Esophagus squamous epithelium (tissue), 4 donors: ENCODE measurements at regions not wholly inside any gene's neighbourhood (a gene's known extent, or its start where the extent isn't known, plus 50 kb on each side); places are given as distances from the start of the nearest gene placed in this dataset.

ENCODE experiments used
- POLR2A ChIP-seq, 4 donors: fragments of 450-650 bp; IDR thresholded peaks; one replicate each; pipeline ENCODE4 v1.6.1; 2017; ENCODE audit warnings: antibody characterized with exemption in 4 of 4, mild to moderate bottlenecking in 4 of 4, moderate library complexity in 3 of 4
- TF ChIP-seq, protein P1 (sequence below), 6 experiments: fragments of 450-650 bp in 4 of 6; fragments of 200-600 bp in 2 of 6; sonication (generic) in 2 of 6; IDR thresholded peaks; one replicate each; pipeline ENCODE4 v1.5.1; 2016 to 2019; ENCODE audit warnings: antibody characterized with exemption in 6 of 6, mild to moderate bottlenecking in 4 of 6, moderate library complexity in 4 of 6

DNA sequence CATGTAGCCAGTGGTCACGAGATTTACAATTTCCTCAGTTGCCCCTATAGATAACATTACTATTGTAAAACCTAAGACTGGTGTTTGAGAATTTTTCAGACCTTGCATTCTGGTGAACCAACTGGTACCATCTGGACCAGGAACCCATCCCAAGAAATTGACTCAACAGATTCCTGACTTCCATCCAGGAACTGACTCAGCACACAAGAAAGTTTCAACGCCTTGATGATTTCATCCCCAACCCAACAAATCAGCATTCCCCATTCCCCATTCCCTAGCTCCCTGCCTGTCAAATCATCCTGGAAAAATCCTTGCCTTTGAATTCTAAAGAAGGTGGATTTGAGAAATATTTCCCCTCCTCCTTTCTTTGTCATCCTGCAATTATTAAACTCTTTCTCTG is 529.8 kb upstream of the PRMT6 start:
- TF ChIP-seq, protein P1, sequence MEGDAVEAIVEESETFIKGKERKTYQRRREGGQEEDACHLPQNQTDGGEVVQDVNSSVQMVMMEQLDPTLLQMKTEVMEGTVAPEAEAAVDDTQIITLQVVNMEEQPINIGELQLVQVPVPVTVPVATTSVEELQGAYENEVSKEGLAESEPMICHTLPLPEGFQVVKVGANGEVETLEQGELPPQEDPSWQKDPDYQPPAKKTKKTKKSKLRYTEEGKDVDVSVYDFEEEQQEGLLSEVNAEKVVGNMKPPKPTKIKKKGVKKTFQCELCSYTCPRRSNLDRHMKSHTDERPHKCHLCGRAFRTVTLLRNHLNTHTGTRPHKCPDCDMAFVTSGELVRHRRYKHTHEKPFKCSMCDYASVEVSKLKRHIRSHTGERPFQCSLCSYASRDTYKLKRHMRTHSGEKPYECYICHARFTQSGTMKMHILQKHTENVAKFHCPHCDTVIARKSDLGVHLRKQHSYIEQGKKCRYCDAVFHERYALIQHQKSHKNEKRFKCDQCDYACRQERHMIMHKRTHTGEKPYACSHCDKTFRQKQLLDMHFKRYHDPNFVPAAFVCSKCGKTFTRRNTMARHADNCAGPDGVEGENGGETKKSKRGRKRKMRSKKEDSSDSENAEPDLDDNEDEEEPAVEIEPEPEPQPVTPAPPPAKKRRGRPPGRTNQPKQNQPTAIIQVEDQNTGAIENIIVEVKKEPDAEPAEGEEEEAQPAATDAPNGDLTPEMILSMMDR (IDR thresholded peaks at IDR 0.05): no peak
- TF ChIP-seq POLR2A (IDR thresholded peaks at IDR 0.05): no peak
